HepG2 (cell line): ENCODE measurements at regions not wholly inside any gene's neighbourhood (a gene's known extent, or its start where the extent isn't known, plus 50 kb on each side); places are given as distances from the start of the nearest gene placed in this dataset.

Experiments
- BCLAF1 ChIP-seq: fragments of 450-650 bp; IDR thresholded peaks from 2 replicates; pipeline ENCODE4 v1.6.1; 2017; ENCODE audit warnings: mild to moderate bottlenecking
- EP300 ChIP-seq, 3 experiments: sonication (generic) in 1 of 3; formaldehyde crosslinking in 1 of 3; IDR thresholded peaks; 2 replicates each; pipeline versions ENCODE4 v1.5.1 to v1.6.1; 2011 to 2020; ENCODE audit warnings: low read depth in 2 of 3, low read length in 2 of 3, borderline replicate concordance in 1 of 3, improper control_type of control experiment in 1 of 3, mild to moderate bottlenecking in 1 of 3, missing genetic modification reagents in 1 of 3, moderate library complexity in 1 of 3
- FOSL1 ChIP-seq: sonication (generic); formaldehyde crosslinking; IDR thresholded peaks from 2 replicates; pipeline ENCODE4 v1.9.0; 2021; ENCODE audit warnings: missing genetic modification reagents, borderline replicate concordance
- POLR2AphosphoS5 ChIP-seq: IDR thresholded peaks from 2 replicates; pipeline ENCODE4 v1.6.1; 2012; ENCODE audit warnings: low read depth, low read length
- REST ChIP-seq, 2 experiments: IDR thresholded peaks; 2 replicates each; pipeline ENCODE4 v1.6.1; 2011 to 2012; ENCODE audit warnings: low read length in 2 of 2, borderline replicate concordance in 1 of 2, low read depth in 1 of 2, mild to moderate bottlenecking in 1 of 2, moderate library complexity in 1 of 2
- TRIM24 ChIP-seq: sonication (generic); formaldehyde crosslinking; IDR thresholded peaks from 2 replicates; pipeline ENCODE4 v1.8.0; 2022; ENCODE audit warnings: mild to moderate bottlenecking, missing genetic modification reagents
- ZKSCAN1 ChIP-seq: fragments of 150-350 bp; IDR thresholded peaks from 2 replicates; pipeline ENCODE4 v1.6.1; 2014; ENCODE audit warnings: low read length
- ZNF567 ChIP-seq: sonication (generic); formaldehyde crosslinking; IDR thresholded peaks from 2 replicates; pipeline ENCODE4 v1.8.1; 2023; ENCODE audit warnings: mild to moderate bottlenecking, missing genetic modification reagents, borderline replicate concordance
- TF ChIP-seq, protein P1 (sequence below): sonication (generic); formaldehyde crosslinking; IDR thresholded peaks from 2 replicates; pipeline ENCODE4 v1.5.0; 2020; ENCODE audit warnings: mild to moderate bottlenecking, missing genetic modification reagents, moderate library complexity

GRCh38 chr1:98429965-98430443 is 231.5 kb upstream of the SNX7 start:
- no peak for TF ChIP-seq EP300 (IDR thresholded peaks at IDR 0.05; ENCODE audit: low read depth in 2 of 2, low read length in 2 of 2)
- TF ChIP-seq EP300 (CRISPR knock-in tag; IDR thresholded peaks at IDR 0.05; ENCODE audit: borderline replicate concordance), result no peak
- no peak for TF ChIP-seq REST (IDR thresholded peaks at IDR 0.05; ENCODE audit: borderline replicate concordance in 1 of 2, low read depth in 1 of 2, low read length in 2 of 2)
- TF ChIP-seq TRIM24, result no peak
- no peak for TF ChIP-seq POLR2AphosphoS5
- TF ChIP-seq, protein P1, sequence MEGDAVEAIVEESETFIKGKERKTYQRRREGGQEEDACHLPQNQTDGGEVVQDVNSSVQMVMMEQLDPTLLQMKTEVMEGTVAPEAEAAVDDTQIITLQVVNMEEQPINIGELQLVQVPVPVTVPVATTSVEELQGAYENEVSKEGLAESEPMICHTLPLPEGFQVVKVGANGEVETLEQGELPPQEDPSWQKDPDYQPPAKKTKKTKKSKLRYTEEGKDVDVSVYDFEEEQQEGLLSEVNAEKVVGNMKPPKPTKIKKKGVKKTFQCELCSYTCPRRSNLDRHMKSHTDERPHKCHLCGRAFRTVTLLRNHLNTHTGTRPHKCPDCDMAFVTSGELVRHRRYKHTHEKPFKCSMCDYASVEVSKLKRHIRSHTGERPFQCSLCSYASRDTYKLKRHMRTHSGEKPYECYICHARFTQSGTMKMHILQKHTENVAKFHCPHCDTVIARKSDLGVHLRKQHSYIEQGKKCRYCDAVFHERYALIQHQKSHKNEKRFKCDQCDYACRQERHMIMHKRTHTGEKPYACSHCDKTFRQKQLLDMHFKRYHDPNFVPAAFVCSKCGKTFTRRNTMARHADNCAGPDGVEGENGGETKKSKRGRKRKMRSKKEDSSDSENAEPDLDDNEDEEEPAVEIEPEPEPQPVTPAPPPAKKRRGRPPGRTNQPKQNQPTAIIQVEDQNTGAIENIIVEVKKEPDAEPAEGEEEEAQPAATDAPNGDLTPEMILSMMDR (CRISPR knock-in tag), result no peak
- TF ChIP-seq BCLAF1, result no peak
- no peak for TF ChIP-seq ZKSCAN1
- no peak for TF ChIP-seq ZNF567 (CRISPR knock-in tag)
- no peak for TF ChIP-seq FOSL1 (CRISPR knock-in tag)
